ENCODE measurements at regions not wholly inside any gene's neighbourhood (a gene's known extent, or its start where the extent isn't known, plus 50 kb on each side); places are given as distances from the start of the nearest gene placed in this dataset.

DNA sequence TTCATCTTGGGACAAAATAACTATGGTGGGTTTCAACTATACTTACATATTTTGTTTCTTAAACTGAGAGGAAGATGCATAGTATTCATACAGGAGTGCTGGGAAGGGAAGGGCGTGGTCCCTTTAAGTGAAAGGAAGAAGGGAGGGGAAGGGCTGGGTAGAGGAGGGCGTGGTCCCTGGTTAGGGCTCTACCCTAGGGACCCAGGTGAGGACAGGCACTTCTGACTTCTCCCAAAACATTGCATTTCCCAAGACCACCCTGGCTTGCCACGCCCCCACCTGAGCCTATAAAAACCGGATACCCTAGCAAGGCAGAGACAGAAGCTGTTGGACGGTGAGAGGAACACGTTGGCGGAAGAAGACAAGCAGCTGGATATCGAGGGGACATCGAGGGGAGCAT is 157.6 kb upstream of the PLXNA4 start:
- DNase-seq, result no peak

DNA sequence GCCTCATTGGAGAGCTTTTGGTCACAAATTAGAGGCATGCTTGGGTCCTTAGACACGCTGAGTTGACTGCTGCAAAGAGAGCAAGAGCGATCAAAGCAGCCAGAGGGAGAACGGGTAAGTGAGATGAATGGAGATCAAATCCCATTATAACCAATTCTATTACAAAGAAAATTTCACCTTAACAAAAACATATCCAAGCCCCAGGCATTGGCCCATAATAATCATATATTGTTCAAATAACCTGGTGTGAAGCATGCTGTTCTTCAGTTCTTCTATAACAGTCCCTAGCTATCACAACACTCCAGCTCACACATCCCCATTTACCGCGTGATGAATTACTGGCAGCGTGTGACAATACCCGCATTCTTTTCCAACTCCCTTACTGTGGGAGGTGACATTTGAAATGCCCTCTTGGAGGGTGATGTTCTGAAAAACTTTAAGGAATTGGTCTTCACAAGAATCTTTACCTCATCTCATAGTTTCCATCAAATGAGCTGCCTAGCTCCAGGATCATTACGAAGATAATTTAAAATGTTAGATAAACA is 156.1 kb upstream of the PLXNA4 start:
- DNase-seq, result no peak

DNA sequence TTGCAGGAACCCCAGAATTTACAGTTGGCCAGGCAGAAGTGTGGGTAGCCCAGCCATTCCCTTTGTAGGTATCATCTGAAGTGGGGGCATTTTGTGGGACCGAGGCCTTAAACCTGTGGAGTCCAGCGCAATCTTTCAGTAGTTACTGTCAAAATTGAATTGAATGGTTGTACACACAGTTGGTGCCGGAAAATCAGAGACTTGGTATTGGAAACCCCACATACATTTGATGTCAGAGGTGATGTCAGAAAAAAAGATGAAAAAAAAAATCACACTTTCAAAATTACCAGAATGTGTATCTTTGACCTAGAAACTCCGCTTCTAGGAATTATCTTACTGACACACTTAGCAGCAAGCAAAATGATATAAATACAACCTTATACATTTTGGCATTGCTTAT is 153.8 kb upstream of the PLXNA4 start:
- DNase-seq, result no peak

DNA sequence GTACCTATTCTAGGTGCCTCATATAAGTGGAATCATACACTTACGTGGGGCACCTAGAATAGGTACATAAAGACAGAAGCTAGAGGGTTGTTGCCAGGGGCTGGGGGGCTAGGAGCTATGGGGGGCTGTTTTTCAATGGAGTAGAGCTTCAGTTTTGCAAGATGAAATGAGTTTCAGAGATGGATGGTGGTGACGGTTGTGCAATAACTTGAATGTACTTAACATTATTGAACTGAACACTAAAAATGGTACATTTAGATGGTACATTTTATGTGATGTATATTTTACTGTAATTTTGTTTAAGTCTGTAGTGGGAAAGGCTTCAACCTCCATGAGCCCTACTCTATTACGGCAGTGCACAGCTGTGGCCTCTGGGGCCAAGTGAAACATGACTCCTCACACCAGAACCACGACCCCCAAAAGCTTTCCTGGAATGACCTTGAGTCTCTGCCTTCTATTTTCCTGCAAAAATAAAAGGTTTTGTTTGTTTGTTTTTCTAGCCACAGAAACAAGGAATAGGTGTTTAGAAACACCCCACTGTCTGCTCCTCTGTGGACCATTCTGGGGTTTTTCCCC is 147.3 kb upstream of the PLXNA4 start:
- no peak for DNase-seq

DNA sequence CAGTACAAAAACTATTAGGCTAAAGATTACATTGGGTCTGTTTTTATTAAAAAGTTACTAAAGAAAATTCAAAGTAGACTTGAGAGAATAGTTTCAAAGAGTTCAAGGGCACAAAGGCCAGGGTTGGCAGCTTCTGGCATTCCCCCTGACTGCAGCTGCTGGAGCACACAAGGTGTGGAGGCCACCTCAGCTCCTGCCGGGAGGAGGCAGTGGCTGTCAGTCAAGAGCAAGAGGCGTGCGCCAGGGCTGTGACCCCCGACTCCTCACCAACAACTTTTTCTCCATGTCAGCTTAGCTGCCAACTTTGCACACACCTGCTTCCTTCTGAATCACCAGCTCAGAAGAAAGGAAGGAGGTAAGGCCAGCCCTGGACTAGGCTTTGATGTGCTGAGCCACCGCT is 144.6 kb upstream of the PLXNA4 start:
- DNase-seq, result no peak

DNA sequence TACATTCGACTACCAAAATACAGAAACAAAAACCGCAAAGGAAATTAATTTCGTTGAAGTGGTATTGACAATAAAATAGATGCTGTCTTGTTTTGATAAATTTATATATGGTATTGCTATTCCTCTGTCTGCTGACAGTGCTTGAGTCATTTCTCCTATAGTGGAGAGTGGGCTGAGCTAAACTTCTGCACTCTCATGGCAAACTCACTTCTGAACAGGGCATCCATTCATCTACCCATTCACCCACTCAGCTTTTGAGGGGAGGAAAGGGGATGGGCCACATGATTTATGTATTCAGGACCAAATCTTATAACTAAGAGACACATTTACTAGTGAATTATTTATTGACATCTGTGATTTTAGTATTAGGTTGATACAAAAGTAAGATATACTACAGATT is 137.6 kb upstream of the PLXNA4 start:
- DNase-seq, result no peak

DNA sequence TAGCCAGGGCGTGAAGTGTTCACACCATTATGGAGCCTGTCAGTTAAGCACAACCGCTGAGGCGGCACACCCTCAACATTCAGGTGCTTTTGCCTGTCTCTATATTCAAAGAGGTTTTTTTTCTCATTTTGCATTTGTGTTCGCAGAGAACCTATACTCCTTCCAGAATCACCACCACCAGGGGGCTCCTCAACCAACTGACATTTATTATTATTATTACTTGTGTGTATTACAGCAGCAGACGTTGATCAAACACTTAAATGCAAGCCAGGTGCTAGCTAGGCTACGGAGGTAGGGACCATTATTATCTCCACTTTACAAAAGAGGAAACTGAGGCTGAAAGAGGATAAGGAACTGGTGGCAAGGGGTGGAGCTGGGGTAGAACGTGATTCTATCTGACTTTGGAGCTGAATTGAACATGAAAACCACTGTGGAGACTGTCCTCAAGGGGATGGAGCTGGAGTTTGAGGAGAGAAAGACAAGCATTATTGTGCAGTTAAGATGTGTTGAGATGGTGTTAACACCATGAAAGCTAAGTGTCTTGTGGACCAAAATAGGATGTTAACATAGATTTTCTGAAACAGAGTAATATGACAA is 133.8 kb upstream of the PLXNA4 start:
- no peak for DNase-seq

DNA sequence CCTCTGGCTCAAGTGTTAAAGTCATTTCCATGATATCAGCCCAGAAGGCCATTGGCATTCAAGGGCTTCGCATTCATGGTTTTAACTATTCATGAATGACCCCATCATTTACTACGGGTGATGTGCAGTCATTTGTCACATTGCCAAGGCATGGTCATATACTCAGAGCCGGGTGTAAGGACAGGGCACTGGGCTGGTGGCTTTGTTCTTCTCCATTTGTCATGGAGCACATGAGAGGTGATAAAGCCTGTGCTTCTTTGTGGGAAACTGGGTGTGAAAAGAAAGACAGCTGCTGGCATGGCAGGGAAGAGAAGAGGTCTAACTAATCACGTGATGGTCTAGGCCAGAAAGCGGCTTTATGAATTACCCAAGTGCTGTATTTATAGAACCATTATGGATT is 132.2 kb upstream of the PLXNA4 start:
- DNase-seq, result no peak

DNA sequence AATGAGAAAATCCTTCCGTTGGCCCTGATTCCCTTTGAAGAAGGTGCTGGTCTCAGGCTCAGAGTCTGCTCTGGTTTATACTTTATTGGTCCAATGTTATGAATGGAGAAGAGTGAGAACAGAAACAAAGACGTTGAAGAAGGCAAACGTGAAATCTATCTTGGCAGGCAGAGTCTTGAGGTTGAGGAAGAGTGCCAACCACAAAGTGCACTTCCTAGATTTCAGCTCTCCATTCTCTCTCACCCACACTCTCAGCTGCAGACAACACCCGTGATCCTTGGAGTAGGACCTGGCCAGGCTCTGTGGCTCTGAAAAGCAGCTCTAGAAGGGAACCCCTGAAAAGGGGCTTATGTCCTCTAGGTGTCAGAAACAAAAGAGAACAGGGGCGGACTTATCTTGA is 128.9 kb upstream of the PLXNA4 start:
- no peak for DNase-seq

DNA sequence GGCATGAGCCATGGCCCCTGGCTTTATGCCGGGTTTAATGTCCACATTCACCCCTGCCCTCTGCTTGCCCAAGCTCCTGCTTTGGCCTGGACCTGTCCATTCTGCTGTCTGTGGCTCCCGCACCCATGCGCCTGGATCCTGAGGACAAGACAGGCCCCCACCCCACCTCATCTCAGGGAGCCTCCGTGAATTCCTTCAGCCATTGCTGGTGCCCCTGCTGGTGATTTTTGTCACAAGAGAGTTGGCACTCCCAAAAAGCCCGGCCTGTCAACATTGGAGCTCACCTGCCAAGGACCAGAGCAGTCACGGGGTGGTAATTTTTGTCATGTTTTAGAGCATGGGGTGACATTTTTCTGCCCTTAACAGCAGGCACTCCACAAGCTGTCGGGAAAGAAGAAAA is 127.5 kb upstream of the PLXNA4 start:
- no peak for DNase-seq

DNA sequence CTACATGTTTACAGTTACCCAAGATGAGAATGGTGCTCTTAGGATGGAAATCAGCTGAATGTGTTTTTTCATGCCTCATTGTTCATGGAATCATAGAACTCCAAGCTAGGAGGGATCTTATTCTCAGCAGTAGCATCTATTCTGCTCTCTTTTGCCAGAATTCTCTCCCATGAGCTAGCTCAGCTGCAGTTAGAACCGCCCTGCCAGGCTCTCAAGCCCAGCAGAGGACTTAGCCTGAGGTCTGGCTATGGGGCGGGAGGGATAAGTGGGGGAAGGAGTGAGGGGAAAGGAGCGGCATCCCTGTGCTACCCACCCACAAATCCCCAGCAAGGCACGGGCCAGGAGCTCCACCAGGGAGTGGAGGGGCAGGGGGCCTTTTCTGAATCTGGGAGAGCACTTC is 120.7 kb upstream of the PLXNA4 start:
- DNase-seq, result no peak

DNA sequence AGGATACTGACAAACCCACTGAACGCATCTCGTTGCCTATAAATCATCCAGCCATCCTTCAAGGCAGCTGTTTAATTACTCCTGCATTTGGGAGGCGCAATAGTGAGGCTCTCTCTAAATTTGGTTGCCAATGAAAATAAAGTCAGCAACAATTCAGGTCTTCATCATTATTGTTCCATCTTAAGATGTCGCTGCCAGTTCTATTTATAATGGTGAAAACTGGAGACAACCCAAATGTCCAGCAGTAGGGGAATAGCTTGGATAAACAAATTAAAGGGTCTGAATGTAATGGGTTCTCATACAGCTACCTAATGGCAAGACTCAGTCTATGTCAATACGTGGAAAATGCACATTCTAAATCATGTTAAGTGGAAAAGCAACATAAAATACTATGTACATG is 120.1 kb upstream of the PLXNA4 start:
- DNase-seq, result peak; percentile 12

DNA sequence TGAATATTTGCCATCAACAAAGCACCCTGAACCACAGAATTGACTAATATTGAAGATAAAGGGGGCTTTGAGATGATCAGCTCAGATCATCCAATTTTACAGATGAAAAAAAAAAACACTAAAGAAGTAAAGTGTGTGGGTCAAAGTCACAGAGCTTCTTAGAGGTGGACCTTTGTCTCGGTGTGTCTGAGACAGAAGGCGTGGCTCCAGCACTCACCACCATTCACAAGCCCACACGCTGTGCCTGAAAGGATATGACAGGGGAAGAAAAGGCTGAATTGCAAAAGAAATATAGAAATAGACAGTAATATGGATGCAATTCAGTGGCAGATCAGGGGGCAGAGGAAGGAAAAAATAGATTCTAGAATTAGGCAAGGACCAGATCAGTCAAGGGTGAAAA is 114.9 kb upstream of the PLXNA4 start:
- no peak for DNase-seq

DNA sequence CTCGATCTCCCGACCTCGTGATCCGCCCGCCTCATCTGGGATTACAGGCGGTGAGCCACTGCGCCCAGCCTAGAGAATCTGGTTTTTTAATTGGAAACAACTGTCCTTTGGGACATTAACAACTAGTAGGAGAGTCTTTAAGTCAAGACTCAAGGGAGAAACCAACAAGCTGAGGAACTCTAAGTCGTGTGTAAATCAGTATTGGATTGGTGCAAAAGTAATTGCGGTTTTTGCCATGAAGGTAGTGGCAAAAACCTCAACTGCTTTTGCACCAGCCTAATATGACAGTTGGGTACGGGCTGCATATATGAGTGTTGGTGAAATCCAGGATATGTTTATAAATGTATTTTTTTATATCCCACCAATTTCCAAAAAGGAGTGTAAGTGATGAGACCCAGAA is 113.9 kb upstream of the PLXNA4 start:
- no peak for DNase-seq

DNA sequence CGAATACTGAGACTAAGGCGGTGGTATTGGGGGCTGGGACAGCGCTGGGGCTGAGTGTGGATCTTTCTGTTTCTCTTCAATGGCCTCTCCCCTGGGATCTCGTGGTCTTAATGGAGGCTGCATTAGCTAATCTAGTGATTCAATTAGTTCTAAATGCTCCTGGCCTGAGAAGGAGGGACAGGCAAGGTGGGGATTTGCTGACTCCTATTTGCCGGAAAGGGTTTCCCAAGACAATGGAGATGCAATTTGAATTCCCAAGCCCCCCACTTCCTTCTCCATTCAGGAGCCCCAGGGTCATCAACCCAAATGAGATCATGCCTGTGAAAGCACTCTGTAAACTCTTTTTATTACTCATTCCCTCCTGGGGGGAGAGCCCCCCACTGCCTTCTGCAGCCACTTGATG is 111.7 kb upstream of the PLXNA4 start:
- DNase-seq, result no peak

DNA sequence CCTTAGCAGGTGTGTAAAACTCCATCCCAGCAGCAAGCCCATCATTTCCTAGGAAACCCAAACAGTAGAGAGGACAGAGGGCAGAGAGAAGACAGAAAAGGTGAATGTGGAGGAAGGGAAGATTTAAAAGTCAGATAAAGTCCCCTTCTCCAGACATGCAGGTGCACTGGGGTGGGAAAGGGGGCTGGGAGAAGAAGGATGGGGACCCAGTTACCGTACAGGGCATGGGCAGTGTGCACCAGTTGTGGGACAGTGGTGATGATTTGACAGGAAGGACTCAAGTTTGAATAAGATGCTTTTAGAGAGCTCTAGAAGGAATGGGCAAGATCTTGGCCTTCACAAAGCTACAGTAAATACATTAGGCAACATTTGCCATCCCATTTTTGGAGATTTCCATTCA is 110.7 kb upstream of the PLXNA4 start:
- DNase-seq, result no peak

DNA sequence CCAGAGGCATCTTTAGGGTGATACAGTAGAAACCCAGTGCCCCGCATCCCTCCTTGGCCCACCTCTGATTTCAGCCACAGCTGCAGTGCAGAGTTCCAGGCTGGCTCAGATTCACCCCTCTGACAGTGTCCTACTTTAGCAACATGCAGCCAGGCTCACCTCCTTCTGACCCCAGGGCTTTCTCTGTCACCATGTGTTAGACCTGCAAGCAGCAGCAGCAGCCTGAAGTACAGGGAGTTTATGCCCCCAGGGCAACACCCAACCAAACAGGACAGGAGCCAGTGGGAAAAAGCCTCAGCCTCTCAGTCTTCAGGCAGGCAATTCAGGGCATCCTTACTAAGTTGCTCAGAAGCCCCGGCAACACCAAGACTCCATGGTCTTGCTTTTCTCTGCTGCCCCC is 109.0 kb upstream of the PLXNA4 start:
- DNase-seq, result no peak

DNA sequence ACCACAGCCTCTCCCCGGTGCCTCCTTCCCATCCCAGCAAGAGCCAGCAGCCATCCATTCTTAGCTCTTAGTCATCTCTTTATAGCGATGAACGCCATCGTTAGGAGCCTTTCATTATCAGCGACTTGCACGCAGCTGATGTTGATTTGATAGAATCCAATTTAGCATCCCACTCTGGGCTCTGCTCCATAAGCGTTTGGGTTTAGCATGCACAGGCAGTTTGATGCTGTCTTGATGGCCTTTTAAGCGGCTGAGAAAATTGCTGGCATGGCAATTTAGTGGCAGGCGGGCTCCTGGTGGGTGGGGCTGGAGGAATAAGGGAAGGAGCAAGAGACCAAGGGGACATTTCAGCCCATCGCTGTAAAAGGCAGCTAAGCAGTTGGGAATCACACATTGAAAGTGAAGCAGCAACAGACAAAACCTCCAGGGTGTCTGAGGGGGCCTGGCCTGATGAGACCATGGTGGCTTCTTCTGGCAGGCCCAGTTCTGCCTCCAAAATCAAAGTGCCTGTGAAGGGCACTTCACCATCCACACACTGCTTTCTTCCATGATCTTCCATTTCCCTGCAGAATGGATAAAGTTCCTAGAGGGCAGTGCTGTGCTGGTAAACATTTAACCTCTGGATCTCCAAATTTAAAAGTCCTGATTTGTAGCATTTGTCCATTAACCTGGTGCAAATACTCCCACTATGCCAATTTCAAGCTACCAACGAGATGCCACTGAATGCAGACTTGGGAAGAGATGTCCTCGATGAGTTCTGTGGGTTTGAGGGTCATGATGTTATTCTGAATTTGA is 107.8 kb upstream of the PLXNA4 start:
- no peak for DNase-seq

DNA sequence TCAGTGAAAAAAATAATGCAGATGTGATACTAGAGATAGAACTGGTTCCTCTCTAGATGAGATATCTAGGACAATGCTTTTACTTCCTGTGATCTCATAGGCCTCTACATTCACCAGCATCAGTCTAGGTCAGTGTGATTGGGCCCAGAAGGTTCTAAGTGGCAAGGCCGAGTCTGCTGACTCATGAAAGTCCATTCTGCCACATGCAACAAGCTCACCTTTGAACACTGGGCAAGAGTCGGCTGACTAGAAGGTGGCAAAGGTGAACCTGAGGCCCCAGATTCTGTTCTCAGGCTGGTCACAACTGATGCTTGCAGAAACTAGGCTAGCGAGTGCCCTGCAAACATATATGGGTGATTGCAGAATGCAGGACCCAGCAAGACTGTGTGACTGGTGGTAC is 105.7 kb upstream of the PLXNA4 start:
- no peak for DNase-seq

DNA sequence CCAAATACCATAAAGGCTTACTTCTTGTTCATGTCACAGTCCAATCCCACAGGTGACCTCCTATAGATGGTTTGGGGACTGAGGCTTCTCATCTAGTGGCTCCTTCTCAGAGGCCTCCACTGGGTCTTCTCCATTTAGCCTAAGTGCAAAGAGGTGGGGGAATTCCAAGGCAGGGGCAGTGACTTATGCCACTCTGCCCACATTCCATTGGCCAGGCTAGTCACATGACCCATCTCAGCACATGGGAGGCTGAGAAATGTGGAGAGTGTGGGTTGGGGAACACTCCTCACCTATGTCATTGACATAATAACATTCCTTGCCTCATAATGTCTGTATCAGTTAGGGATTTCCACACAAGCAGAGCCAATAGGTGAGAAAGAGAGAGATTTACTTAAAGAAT is 104.3 kb upstream of the PLXNA4 start:
- DNase-seq, result no peak

DNA sequence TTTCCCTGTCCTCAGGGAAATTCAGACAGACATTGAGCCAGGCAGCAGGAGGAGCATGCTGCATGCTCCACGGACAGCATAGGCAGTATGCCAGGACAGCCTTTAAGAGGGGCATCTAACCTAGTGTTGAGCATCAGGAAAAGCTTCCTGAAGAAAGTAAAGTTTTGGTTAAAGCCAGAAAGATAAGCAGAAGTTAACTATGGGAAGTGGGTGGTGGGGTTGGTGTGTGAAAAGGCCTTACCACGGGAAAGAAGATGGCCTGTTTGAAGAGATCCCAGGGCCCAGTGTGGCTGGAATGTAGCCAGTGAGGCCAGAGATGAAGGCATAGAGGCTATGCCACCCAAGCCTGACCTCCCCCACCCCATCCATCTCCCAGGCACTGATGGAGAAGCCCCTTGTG is 102.4 kb upstream of the PLXNA4 start:
- DNase-seq, result no peak

DNA sequence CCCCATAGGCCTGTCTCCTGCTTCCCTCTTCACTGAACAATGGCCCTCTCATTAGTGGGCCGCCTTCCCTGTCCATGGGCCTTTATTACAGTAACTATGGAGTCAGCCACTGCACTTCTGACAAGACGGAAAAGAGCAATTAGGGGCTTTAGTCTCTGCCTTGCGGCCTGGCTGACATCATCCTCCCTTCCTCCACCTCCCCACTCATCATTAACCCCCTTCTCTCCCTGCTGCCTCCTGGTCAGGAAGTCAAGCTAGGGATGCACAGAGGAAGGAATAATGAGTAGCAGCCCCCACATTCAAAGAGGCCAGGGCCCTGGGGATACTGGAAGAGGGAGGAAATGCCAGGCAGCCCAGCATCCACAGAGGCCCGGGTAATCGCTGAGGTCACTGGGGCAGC is 101.6 kb upstream of the PLXNA4 start:
- DNase-seq, result no peak

DNA sequence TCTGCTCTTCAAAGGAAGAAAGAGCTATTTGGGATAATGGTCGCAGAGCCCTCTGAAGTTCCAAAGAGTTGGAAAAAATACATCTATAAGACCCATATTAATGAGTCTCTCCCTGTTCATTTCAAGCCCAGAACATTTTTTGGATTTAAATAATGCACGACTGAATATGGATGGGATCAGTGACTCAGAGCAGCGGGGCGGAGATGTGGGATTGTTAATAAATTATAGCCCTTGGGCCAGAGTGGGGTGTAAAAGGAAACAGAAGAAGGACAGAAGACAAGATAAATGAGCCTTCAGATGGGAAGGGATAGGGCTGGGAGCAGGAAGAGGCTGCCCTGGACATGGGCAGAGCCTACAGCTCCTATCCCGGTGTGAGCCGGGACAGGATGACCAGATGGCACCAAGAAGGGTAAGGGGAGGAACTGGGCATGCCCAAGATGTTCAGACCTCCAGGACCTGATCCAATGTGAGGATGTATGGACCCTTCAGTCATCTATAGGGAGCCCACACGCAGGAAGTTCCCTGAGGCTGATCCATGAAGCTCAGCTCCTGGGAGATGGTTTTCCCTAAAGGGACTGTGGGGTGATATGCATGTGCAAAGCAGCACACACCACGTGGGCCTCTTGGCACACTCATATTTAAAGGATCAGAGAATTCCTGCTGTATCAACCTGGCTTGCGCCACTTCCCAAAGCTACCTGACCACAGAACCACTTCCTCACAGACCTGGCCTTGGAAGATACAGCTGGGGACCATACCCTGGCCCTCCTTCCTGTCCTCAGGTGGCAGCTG is 96.1 kb upstream of the PLXNA4 start:
- no peak for DNase-seq

DNA sequence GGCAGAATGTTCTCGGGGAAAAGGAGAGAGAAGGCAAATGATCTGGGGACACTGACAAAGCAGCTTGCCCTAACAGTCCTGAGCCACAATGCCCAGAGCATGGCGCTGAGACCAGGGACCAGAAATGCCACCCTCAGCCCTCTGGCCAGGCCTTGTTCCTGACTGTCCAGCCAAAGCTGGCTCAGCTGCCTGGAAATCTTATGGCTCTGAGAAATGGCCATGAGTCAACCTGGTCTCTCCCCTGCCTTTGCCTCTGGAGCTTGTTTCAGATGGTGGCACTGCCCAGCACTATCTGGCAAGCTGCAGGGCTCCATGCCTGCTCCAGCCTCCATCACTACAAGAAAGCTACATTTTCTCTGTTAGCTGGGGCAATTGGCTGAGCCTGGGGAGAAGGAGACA is 90.5 kb upstream of the PLXNA4 start:
- DNase-seq, result no peak
